ENCODE measurements at regions not wholly inside any gene's neighbourhood (a gene's known extent, or its start where the extent isn't known, plus 50 kb on each side); places are given as distances from the start of the nearest gene placed in this dataset.

- TF ChIP-seq POLR2A (IDR thresholded peaks at IDR 0.05) = no peak
- TF ChIP-seq CTCF (IDR thresholded peaks at IDR 0.05) = no peak
These were observed 182.7 kb upstream of the GADL1 start for GRCh38 chr3:31077021-31077601.

Data from vagina (tissue), 2 donors.